GM23338 (cell line): ENCODE measurements at regions not wholly inside any gene's neighbourhood (a gene's known extent, or its start where the extent isn't known, plus 50 kb on each side); places are given as distances from the start of the nearest gene placed in this dataset.
A peak's percentile ranks its signal among the peaks of the same experiment; 100 is the strongest.

Source experiments
- ATAC-seq: fragments of 200-7000 bp; cut with Tn5 transposase; 3 replicates; pipeline ENCODE4 v1.9.1; 2020
- DNase-seq: peaks from one replicate; pipeline ENCODE4 v3.0.0-alpha.2; 2015; ENCODE audit warnings: low spot score
- H2AFZ ChIP-seq: fragments of 200-600 bp; sonication (generic); 2 replicates; pipeline ENCODE4 v1.8.0; 2016; ENCODE audit warnings: antibody characterized with exemption, mild to moderate bottlenecking, moderate library complexity
- H3F3A ChIP-seq: fragments of 200-600 bp; sonication (generic); replicated peaks from 2 replicates; pipeline ENCODE4 v1.8.0; 2017; ENCODE audit warnings: antibody characterized with exemption, mixed run types, low read depth
- H3K27ac ChIP-seq: fragments of 200-600 bp; sonication (generic); 2 replicates; pipeline ENCODE4 v1.6.1; 2016; ENCODE audit warnings: low read depth
- H3K27me3 ChIP-seq: fragments of 200-600 bp; sonication (generic); 2 replicates; pipeline ENCODE4 v1.8.0; 2016; ENCODE audit warnings: mild to moderate bottlenecking, mixed run types, moderate library complexity; ENCODE audit not compliant: insufficient read depth
- H3K36me3 ChIP-seq: fragments of 200-600 bp; sonication (generic); 2 replicates; pipeline ENCODE4 v1.8.0; 2016; ENCODE audit warnings: mild to moderate bottlenecking; ENCODE audit not compliant: insufficient read depth
- H3K4me1 ChIP-seq: fragments of 200-600 bp; sonication (generic); 2 replicates; pipeline ENCODE4 v1.8.0; 2016; ENCODE audit warnings: mild to moderate bottlenecking, moderate library complexity; ENCODE audit not compliant: insufficient read depth
- H3K4me2 ChIP-seq: fragments of 200-600 bp; sonication (generic); 2 replicates; pipeline ENCODE4 v1.7.1; 2017; ENCODE audit warnings: mixed run types
- H3K4me3 ChIP-seq: fragments of 200-600 bp; sonication (generic); 2 replicates; pipeline ENCODE4 v1.6.1; 2016; ENCODE audit warnings: mixed run types
- H3K79me2 ChIP-seq: fragments of 200-600 bp; sonication (generic); replicated peaks from 2 replicates; pipeline ENCODE4 v1.8.0; 2017; ENCODE audit warnings: mild to moderate bottlenecking; ENCODE audit not compliant: insufficient read depth
- H3K9me2 ChIP-seq: fragments of 200-600 bp; sonication (generic); 2 replicates; pipeline ENCODE4 v1.8.0; 2017; ENCODE audit not compliant: insufficient read depth
- H4K20me1 ChIP-seq: fragments of 200-600 bp; sonication (generic); replicated peaks from 2 replicates; pipeline ENCODE4 v1.8.0; 2017; ENCODE audit warnings: mild to moderate bottlenecking; ENCODE audit not compliant: insufficient read depth
- H3K27ac Mint-ChIP-seq: 2 replicates; pipeline ENCODE4 v1.8.0; 2020; ENCODE audit warnings: inconsistent platforms, mild to moderate bottlenecking, moderate library complexity, mixed read lengths
- H3K27me3 Mint-ChIP-seq: 3 replicates; pipeline ENCODE4 v1.8.0; 2022; ENCODE audit warnings: low read depth, mild to moderate bottlenecking, moderate library complexity, mixed read lengths, inconsistent platforms; ENCODE audit not compliant: insufficient read depth, poor library complexity
- H3K36me3 Mint-ChIP-seq: 3 replicates; pipeline ENCODE4 v1.8.0; 2021; ENCODE audit warnings: low read depth, mild to moderate bottlenecking, inconsistent platforms, moderate library complexity, mixed read lengths
- H3K4me1 Mint-ChIP-seq: 3 replicates; pipeline ENCODE4 v1.8.0; 2020; ENCODE audit warnings: mild to moderate bottlenecking, inconsistent platforms, mixed read lengths
- H3K4me3 Mint-ChIP-seq: 3 replicates; pipeline ENCODE4 v1.8.0; 2021; ENCODE audit warnings: moderate library complexity, mild to moderate bottlenecking, inconsistent platforms, mixed read lengths
- H3K9me3 Mint-ChIP-seq: 3 replicates; pipeline ENCODE4 v1.8.0; 2020; ENCODE audit warnings: moderate library complexity, mild to moderate bottlenecking, inconsistent platforms, mixed read lengths
- CREB1 ChIP-seq: fragments of 250-450 bp; sonication (Bioruptor Pico); IDR thresholded peaks from 2 replicates; pipeline ENCODE4 v1.5.0; 2020; ENCODE audit warnings: low read depth, mild to moderate bottlenecking, moderate library complexity
- CTCF ChIP-seq, 2 experiments: fragments of 200-600 bp in 1 of 2; sonication (generic) in 1 of 2; conservative IDR thresholded peaks; 2 replicates each; pipeline versions ENCODE4 v1.5.1 to v1.6.1; 2016 to 2017; ENCODE audit warnings: antibody characterized with exemption in 2 of 2, low read depth in 2 of 2, mild to moderate bottlenecking in 2 of 2, moderate library complexity in 1 of 2
- EZH2 ChIP-seq: fragments of 200-600 bp; sonication (generic); IDR thresholded peaks from one replicate; pipeline ENCODE4 v1.8.0; 2017; ENCODE audit warnings: antibody characterized with exemption, mild to moderate bottlenecking, low read depth; ENCODE audit not compliant: unreplicated experiment
- POLR2AphosphoS5 ChIP-seq: IDR thresholded peaks from 2 replicates; pipeline ENCODE4 v1.6.1; 2016; ENCODE audit warnings: antibody characterized with exemption, low read depth
- STAT1 ChIP-seq: IDR thresholded peaks from one replicate; pipeline ENCODE4 v1.6.1; 2016; ENCODE audit warnings: antibody characterized with exemption; ENCODE audit not compliant: unreplicated experiment
- ZNF114 ChIP-seq: fragments of 250-450 bp; sonication (Bioruptor Pico); IDR thresholded peaks from 2 replicates; pipeline ENCODE4 v1.5.0; 2020; ENCODE audit warnings: mild to moderate bottlenecking, moderate library complexity
- TF ChIP-seq, protein P1 (sequence below): IDR thresholded peaks from 2 replicates; pipeline ENCODE4 v1.6.1; 2016; ENCODE audit warnings: antibody characterized with exemption
- TF ChIP-seq, protein P2 (sequence below): IDR thresholded peaks from one replicate; pipeline ENCODE4 v1.6.1; 2018; ENCODE audit warnings: antibody characterized with exemption; ENCODE audit not compliant: unreplicated experiment

DNA sequence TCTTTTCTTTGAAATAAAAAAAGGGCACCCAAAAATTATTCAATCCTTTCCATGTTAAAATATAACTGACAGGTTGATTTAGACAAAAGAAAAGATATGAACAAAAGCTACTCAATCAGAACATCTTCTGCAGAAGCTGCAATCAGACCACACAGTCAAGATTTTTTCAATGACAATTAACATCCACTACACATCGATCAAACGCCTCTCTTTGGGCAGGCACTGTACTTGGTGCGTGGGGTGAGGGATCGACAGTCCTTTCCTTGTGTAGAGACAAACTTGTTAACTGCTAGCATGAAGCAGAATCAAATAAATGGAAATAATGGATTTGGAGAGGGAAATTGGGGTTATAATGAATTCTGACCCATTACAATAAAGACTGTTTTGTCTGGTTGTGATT is 71.2 kb upstream of the SESN3 start:
- no peaks in the 10 kb centered on the region; the same call in 2 of the 3 replicates for H3K9me3 Mint-ChIP-seq
- Histone ChIP-seq H3K36me3 (no peaks in the 10 kb centered on the region), H2AFZ (no peak overlapping the region), H3K27me3 (no peaks in the 10 kb centered on the region), H3K79me2 (no peaks in the 10 kb centered on the region), H3K4me1 (peaks cover 28% of the 10 kb centered on the region), H3K4me2 (0 out of 2 replicates have a peak overlapping the region, but pooled peaks have one; percentile 13), H3K9me2 (no peaks in the 10 kb centered on the region), H3K27ac (no peak overlapping the region), H3F3A (no peaks in the 10 kb centered on the region), H4K20me1 (no peaks in the 10 kb centered on the region), H3K4me3 (no peak overlapping the region)
- TF ChIP-seq CTCF (conservative IDR thresholded peaks at IDR 0.05; ENCODE audit: low read depth in 2 of 2) (no peak), STAT1 (no peak), EZH2 (no peak)
- no peaks in the 10 kb centered on the region for H3K36me3 Mint-ChIP-seq
- H3K27ac Mint-ChIP-seq = no peak overlapping the region
- peaks cover 3% of the 10 kb centered on the region for H3K27me3 Mint-ChIP-seq
- no peak for DNase-seq
- H3K4me3 Mint-ChIP-seq = no peak overlapping the region
- ATAC-seq = no peak
- peaks cover 43% of the 10 kb centered on the region for H3K4me1 Mint-ChIP-seq

- Histone ChIP-seq H3K4me2 (no peak overlapping the region), H4K20me1 (no peaks in the 10 kb centered on the region), H3K79me2 (no peaks in the 10 kb centered on the region), H3K36me3 (no peaks in the 10 kb centered on the region), H3K4me3 (no peak overlapping the region), H3K4me1 (peaks cover 35% of the 10 kb centered on the region), H3K27ac (no peak overlapping the region), H2AFZ (no peak overlapping the region), H3K9me2 (no peaks in the 10 kb centered on the region), H3K27me3 (no peaks in the 10 kb centered on the region), H3F3A (no peaks in the 10 kb centered on the region)
- Mint-ChIP-seq H3K27ac (no peak overlapping the region), H3K4me1 (peaks cover 48% of the 10 kb centered on the region), H3K4me3 (no peak overlapping the region), H3K36me3 (no peaks in the 10 kb centered on the region), H3K27me3 (peaks cover 3% of the 10 kb centered on the region), H3K9me3 (no peaks in the 10 kb centered on the region; the same call in 2 of the 3 replicates)
- ATAC-seq (no peak), DNase-seq (no peak)
- TF ChIP-seq POLR2AphosphoS5 (no peak), ZNF114 (CRISPR knock-in tag) (no peak)
Measured at GRCh38 chr11:95301474-95301873, 70.5 kb upstream of the SESN3 start.

DNA sequence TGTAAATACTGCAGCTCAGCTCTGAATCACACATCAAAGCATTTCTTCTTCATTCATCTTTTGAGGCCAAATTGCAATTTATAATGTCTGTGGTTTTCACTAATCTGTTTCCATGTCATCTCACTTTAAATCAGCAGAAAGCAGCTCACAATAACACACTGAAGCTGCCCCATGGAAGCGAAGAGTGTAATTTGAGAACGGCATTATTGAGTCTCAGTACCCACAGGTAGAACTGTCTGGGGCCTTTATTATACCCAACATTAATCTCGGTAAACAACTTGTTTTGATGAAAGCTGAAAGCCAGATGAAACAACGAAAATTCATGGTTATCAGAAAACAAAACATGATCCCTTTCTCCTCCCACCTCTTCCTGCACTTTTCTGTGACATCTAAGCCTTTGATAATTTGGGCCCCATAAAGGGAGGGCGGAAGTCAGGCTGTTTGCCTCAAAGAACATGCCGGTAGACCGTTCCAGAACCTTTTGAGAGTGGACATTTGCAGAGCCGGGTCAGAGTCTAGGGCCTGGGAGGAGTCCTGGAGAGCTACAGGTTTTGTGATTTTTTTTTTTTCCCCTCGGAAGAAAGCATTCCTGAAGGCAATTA is 68.2 kb upstream of the SESN3 start:
- peaks cover 59% of the 10 kb centered on the region for H3K4me1 Mint-ChIP-seq
- H3K27me3 Mint-ChIP-seq = peaks cover 9% of the 10 kb centered on the region
- H3K4me3 ChIP-seq = no peak overlapping the region
- ATAC-seq = peak; percentile 42
- H2AFZ ChIP-seq = peak overlapping the region; percentile 1; the same call in 1 of the 2 replicates
- no peak overlapping the region; the same call in 1 of the 2 replicates for H3K27ac Mint-ChIP-seq
- H3K4me3 Mint-ChIP-seq = no peak overlapping the region
- no peaks in the 10 kb centered on the region for H3K79me2 ChIP-seq
- no peak for DNase-seq
- H3K4me2 ChIP-seq = 0 out of 2 replicates have a peak overlapping the region, but pooled peaks have one; percentile 16
- no peaks in the 10 kb centered on the region for H3F3A ChIP-seq
- no peaks in the 10 kb centered on the region for H4K20me1 ChIP-seq
- H3K9me3 Mint-ChIP-seq = no peaks in the 10 kb centered on the region; the same call in 2 of the 3 replicates
- no peaks in the 10 kb centered on the region for H3K36me3 ChIP-seq
- no peak overlapping the region for H3K27ac ChIP-seq
- no peaks in the 10 kb centered on the region for H3K27me3 ChIP-seq
- H3K9me2 ChIP-seq = no peaks in the 10 kb centered on the region
- H3K4me1 ChIP-seq = peaks cover 52% of the 10 kb centered on the region
- no peaks in the 10 kb centered on the region for H3K36me3 Mint-ChIP-seq
- TF ChIP-seq CREB1 (CRISPR knock-in tag) = no peak
- TF ChIP-seq, protein P1, sequence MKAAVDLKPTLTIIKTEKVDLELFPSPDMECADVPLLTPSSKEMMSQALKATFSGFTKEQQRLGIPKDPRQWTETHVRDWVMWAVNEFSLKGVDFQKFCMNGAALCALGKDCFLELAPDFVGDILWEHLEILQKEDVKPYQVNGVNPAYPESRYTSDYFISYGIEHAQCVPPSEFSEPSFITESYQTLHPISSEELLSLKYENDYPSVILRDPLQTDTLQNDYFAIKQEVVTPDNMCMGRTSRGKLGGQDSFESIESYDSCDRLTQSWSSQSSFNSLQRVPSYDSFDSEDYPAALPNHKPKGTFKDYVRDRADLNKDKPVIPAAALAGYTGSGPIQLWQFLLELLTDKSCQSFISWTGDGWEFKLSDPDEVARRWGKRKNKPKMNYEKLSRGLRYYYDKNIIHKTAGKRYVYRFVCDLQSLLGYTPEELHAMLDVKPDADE = no peak
- TF ChIP-seq POLR2AphosphoS5 = no peak
- TF ChIP-seq, protein P2, sequence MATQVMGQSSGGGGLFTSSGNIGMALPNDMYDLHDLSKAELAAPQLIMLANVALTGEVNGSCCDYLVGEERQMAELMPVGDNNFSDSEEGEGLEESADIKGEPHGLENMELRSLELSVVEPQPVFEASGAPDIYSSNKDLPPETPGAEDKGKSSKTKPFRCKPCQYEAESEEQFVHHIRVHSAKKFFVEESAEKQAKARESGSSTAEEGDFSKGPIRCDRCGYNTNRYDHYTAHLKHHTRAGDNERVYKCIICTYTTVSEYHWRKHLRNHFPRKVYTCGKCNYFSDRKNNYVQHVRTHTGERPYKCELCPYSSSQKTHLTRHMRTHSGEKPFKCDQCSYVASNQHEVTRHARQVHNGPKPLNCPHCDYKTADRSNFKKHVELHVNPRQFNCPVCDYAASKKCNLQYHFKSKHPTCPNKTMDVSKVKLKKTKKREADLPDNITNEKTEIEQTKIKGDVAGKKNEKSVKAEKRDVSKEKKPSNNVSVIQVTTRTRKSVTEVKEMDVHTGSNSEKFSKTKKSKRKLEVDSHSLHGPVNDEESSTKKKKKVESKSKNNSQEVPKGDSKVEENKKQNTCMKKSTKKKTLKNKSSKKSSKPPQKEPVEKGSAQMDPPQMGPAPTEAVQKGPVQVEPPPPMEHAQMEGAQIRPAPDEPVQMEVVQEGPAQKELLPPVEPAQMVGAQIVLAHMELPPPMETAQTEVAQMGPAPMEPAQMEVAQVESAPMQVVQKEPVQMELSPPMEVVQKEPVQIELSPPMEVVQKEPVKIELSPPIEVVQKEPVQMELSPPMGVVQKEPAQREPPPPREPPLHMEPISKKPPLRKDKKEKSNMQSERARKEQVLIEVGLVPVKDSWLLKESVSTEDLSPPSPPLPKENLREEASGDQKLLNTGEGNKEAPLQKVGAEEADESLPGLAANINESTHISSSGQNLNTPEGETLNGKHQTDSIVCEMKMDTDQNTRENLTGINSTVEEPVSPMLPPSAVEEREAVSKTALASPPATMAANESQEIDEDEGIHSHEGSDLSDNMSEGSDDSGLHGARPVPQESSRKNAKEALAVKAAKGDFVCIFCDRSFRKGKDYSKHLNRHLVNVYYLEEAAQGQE = no peak
- no peak for TF ChIP-seq ZNF114 (CRISPR knock-in tag)
